HCT116 (cell line): ENCODE measurements at regions not wholly inside any gene's neighbourhood (a gene's known extent, or its start where the extent isn't known, plus 50 kb on each side); places are given as distances from the start of the nearest gene placed in this dataset.

Experiments used
- ATAC-seq: fragments of 200-7000 bp; cut with Tn5 transposase; 2 replicates; pipeline ENCODE4 v1.9.1; 2020; ENCODE audit warnings: mild to moderate bottlenecking, moderate library complexity
- BruUV-seq: library from RNA; stranded (reverse); fragments of 400-500 nt; replicated peaks from 2 replicates; lab custom pipeline; 2021; lab: Mats Ljungman, UMichigan
- CTCF ChIA-PET: fragments of 300-600 bp; sonication (Branson Sonifier 250); formaldehyde crosslinking; loops from one replicate; lab custom pipeline; 2021; ENCODE audit warnings: antibody characterized with exemption; lab: Charles Lee
- POLR2A ChIA-PET: fragments of 300-600, 350-600 bp; sonication (Branson Sonifier 250); formaldehyde crosslinking; loops from one replicate; lab custom pipeline; 2021; ENCODE audit warnings: antibody characterized with exemption; lab: Charles Lee
- RAD21 ChIA-PET, 2 experiments: fragments of 300-600 bp; sonication (Branson Sonifier 250); formaldehyde crosslinking; loops; one replicate each; lab custom pipeline; 2023; ENCODE audit warnings: low total read pairs in 2 of 2; ENCODE audit not compliant: uncharacterized antibody in 2 of 2, unreplicated experiment in 2 of 2, low non-redundant PET in 1 of 2; lab: Charles Lee
- DNase-seq: peaks from one replicate; pipeline ENCODE4 v3.0.0-alpha.2; 2010; ENCODE audit warnings: low read depth, low spot score
- H2AFZ ChIP-seq: fragments of 200-600 bp; shearing (Covaris generic), sonication (generic); 2 replicates; pipeline ENCODE4 v1.6.1; 2017; ENCODE audit warnings: low read depth, mixed run types, mixed read lengths, antibody characterized with exemption, low read length; ENCODE audit not compliant: poor library complexity, severe bottlenecking
- H3K27ac ChIP-seq: 2 replicates; pipeline ENCODE4 v1.5.1; 2012; ENCODE audit warnings: low read depth, low read length
- H3K27me3 ChIP-seq: fragments of 200-600 bp; sonication (generic); 2 replicates; pipeline ENCODE4 v1.6.1; 2016; ENCODE audit warnings: mixed run types, low read length, mixed read lengths; ENCODE audit not compliant: insufficient read depth
- H3K36me3 ChIP-seq, 2 experiments: fragments of 200-500 bp in 1 of 2; fragments of 200-600 bp in 1 of 2; sonication (Bioruptor generic) in 1 of 2; sonication (generic) in 1 of 2; 2 replicates each; pipeline versions ENCODE4 v1.5.1 to v1.6.1; 2014 to 2016; ENCODE audit warnings: low read length in 2 of 2, inconsistent platforms in 1 of 2, mixed read lengths in 1 of 2, mixed run types in 1 of 2; ENCODE audit not compliant: insufficient read depth in 2 of 2, control insufficient read depth in 1 of 2
- H3K4me1 ChIP-seq, 2 experiments: fragments of 200-600 bp in 1 of 2; sonication (generic) in 1 of 2; 2 replicates each; pipeline versions ENCODE4 v1.5.1 to v1.6.1; 2012 to 2017; ENCODE audit warnings: low read length in 2 of 2, inconsistent platforms in 1 of 2, mild to moderate bottlenecking in 1 of 2, mixed read lengths in 1 of 2, mixed run types in 1 of 2, moderate library complexity in 1 of 2; ENCODE audit not compliant: insufficient read depth in 2 of 2, control insufficient read depth in 1 of 2
- H3K4me2 ChIP-seq: fragments of 200-600 bp; sonication (generic); 2 replicates; pipeline ENCODE4 v1.6.1; 2017; ENCODE audit warnings: mixed run types, low read length, mixed read lengths
- H3K4me3 ChIP-seq, 2 experiments: fragments of 200-600 bp in 1 of 2; sonication (generic) in 1 of 2; replicated peaks in 1 of 2; 2 replicates each; pipeline ENCODE4 v1.5.1; 2011 to 2016; ENCODE audit warnings: low read length in 2 of 2, control low read depth in 1 of 2, low read depth in 1 of 2, mild to moderate bottlenecking in 1 of 2, mixed read lengths in 1 of 2, mixed run types in 1 of 2
- H3K79me2 ChIP-seq: fragments of 200-600 bp; sonication (generic); 2 replicates; pipeline ENCODE4 v1.6.1; 2017; ENCODE audit warnings: mild to moderate bottlenecking, mixed run types, low read length, moderate library complexity, mixed read lengths; ENCODE audit not compliant: insufficient read depth
- H3K9ac ChIP-seq: fragments of 200-600 bp; sonication (generic); 2 replicates; pipeline ENCODE4 v1.6.1; 2016; ENCODE audit warnings: low read length, mixed read lengths
- H3K9me2 ChIP-seq: fragments of 200-600 bp; sonication (generic), shearing (Covaris generic); 2 replicates; pipeline ENCODE4 v1.6.1; 2017; ENCODE audit warnings: mixed run types, mild to moderate bottlenecking, moderate library complexity; ENCODE audit not compliant: insufficient read depth
- H3K9me3 ChIP-seq, 2 experiments: fragments of 200-500 bp in 1 of 2; fragments of 200-600 bp in 1 of 2; sonication (Bioruptor generic) in 1 of 2; sonication (generic) in 1 of 2; 2 replicates each; pipeline ENCODE4 v1.6.1; 2014 to 2017; ENCODE audit warnings: low read length in 2 of 2, mixed read lengths in 2 of 2, inconsistent platforms in 1 of 2, low read depth in 1 of 2, mild to moderate bottlenecking in 1 of 2, mixed run types in 1 of 2, moderate library complexity in 1 of 2; ENCODE audit not compliant: control insufficient read depth in 1 of 2, insufficient read depth in 1 of 2
- H4K20me1 ChIP-seq: fragments of 200-600 bp; sonication (generic), shearing (Covaris generic); 2 replicates; pipeline ENCODE4 v1.6.1; 2017; ENCODE audit warnings: mixed run types, mild to moderate bottlenecking, moderate library complexity; ENCODE audit not compliant: insufficient read depth
- ATF3 ChIP-seq: IDR thresholded peaks from 2 replicates; pipeline ENCODE4 v1.6.1; 2012
- CEBPB ChIP-seq: IDR thresholded peaks from 2 replicates; pipeline ENCODE4 v1.6.1; 2012; ENCODE audit warnings: low read depth
- CTCF ChIP-seq, 3 experiments: fragments of 200-600 bp in 1 of 3; sonication (generic) in 1 of 3; IDR thresholded peaks in 2 of 3; conservative IDR thresholded peaks in 1 of 3; 2 replicates each; pipeline ENCODE4 v1.5.1; 2012 to 2017; ENCODE audit warnings: low read depth in 2 of 3, low read length in 2 of 3, antibody characterized with exemption in 1 of 3, borderline replicate concordance in 1 of 3, control low read depth in 1 of 3, mild to moderate bottlenecking in 1 of 3, mixed read lengths in 1 of 3, mixed run types in 1 of 3, moderate library complexity in 1 of 3; ENCODE audit not compliant: insufficient read depth in 1 of 3
- EGR1 ChIP-seq: IDR thresholded peaks from 2 replicates; pipeline ENCODE4 v1.6.1; 2012; ENCODE audit warnings: low read depth
- ELF1 ChIP-seq: IDR thresholded peaks from 2 replicates; pipeline ENCODE4 v1.6.1; 2012; ENCODE audit warnings: low read depth, borderline replicate concordance
- EZH2 ChIP-seq: fragments of 200-600 bp; sonication (generic); IDR thresholded peaks from 2 replicates; pipeline ENCODE4 v1.6.1; 2017; ENCODE audit warnings: antibody characterized with exemption, mixed run types
- EZH2phosphoT487 ChIP-seq: fragments of 200-600 bp; IDR thresholded peaks from 2 replicates; pipeline ENCODE4 v1.6.1; 2018; ENCODE audit warnings: antibody characterized with exemption, borderline replicate concordance
- FOSL1 ChIP-seq: IDR thresholded peaks from 2 replicates; pipeline ENCODE4 v1.6.1; 2012; ENCODE audit warnings: low read depth
- MAX ChIP-seq: IDR thresholded peaks from 2 replicates; pipeline ENCODE4 v1.6.1; 2012
- POLR2AphosphoS5 ChIP-seq: IDR thresholded peaks from 2 replicates; pipeline ENCODE4 v1.6.1; 2011; ENCODE audit warnings: mild to moderate bottlenecking, low read depth, low read length, moderate library complexity
- RAD21 ChIP-seq: IDR thresholded peaks from 2 replicates; pipeline ENCODE4 v1.6.1; 2012; ENCODE audit warnings: low read depth, mild to moderate bottlenecking
- SP1 ChIP-seq: IDR thresholded peaks from 2 replicates; pipeline ENCODE4 v1.6.1; 2012; ENCODE audit warnings: low read depth
- SRF ChIP-seq: IDR thresholded peaks from 2 replicates; pipeline ENCODE4 v1.6.1; 2012; ENCODE audit warnings: low read depth
- TCF7L2 ChIP-seq: IDR thresholded peaks from 2 replicates; pipeline ENCODE4 v1.7.0; 2011; ENCODE audit warnings: borderline replicate concordance, inconsistent platforms; ENCODE audit not compliant: insufficient read depth, insufficient read length; ENCODE audit errors: extremely low read depth
- ZBTB33 ChIP-seq: IDR thresholded peaks from 2 replicates; pipeline ENCODE4 v1.6.1; 2011; ENCODE audit warnings: mild to moderate bottlenecking, low read length, moderate library complexity; ENCODE audit not compliant: insufficient replicate concordance; ENCODE audit errors: extremely low read depth
- ZNF274 ChIP-seq: fragments of 200-500 bp; sonication (Bioruptor generic); IDR thresholded peaks from 2 replicates; pipeline ENCODE4 v1.6.1; 2014; ENCODE audit warnings: mild to moderate bottlenecking, low read depth, low read length, inconsistent platforms
- intact Hi-C: fragments of 100-400 bp; cut with micrococcal nuclease; formaldehyde crosslinking; loops from 2 replicates; pipeline ENCODE4 v1.10.0; 2022

GRCh38 chr4:92035666-92036065 is 268.1 kb upstream of the GRID2 start:
- Histone ChIP-seq H3K27me3 (no peaks in the 10 kb centered on the region), H3K9me3 (no peaks in the 10 kb centered on the region), H3K36me3 (no peaks in the 10 kb centered on the region), H3K9me2 (no peaks in the 10 kb centered on the region), H3K4me3 (no peak overlapping the region), H2AFZ (no peak overlapping the region), H3K79me2 (no peaks in the 10 kb centered on the region), H3K4me2 (no peak overlapping the region), H3K27ac (no peak overlapping the region), H4K20me1 (no peaks in the 10 kb centered on the region), H3K9ac (no peak overlapping the region), H3K4me1 (no peaks in the 10 kb centered on the region)
- intact Hi-C loops = no loop called here
- ChIA-PET CTCF (no interaction called here), POLR2A (no interaction called here), RAD21 (no interaction called here)
- DNase-seq (no peak), ATAC-seq (no peak)
- TF ChIP-seq ZBTB33 = no peak
- no peak for TF ChIP-seq CEBPB
- TF ChIP-seq ELF1 = no peak
- no peak for TF ChIP-seq SRF
- TF ChIP-seq TCF7L2 = no peak
- no peak for TF ChIP-seq EZH2phosphoT487
- no peak for TF ChIP-seq ATF3
- TF ChIP-seq EGR1 = no peak
- no peak for TF ChIP-seq EZH2
- no peak for TF ChIP-seq ZNF274
- TF ChIP-seq SP1 = no peak
- no peak for TF ChIP-seq MAX
- TF ChIP-seq FOSL1 = no peak
- TF ChIP-seq POLR2AphosphoS5 = no peak
- TF ChIP-seq CTCF (IDR thresholded peaks at IDR 0.05 in 2 of 3, conservative IDR thresholded peaks at IDR 0.05 in 1 of 3; ENCODE audit: borderline replicate concordance in 1 of 3, insufficient read depth in 1 of 3, low read depth in 2 of 3, low read length in 2 of 3) = no peak
- no peak for TF ChIP-seq RAD21
- BruUV-seq = no TSS peak
